Skeletal muscle tissue (tissue), 3 donors: ENCODE measurements at regions not wholly inside any gene's neighbourhood (a gene's known extent, or its start where the extent isn't known, plus 50 kb on each side); places are given as distances from the start of the nearest gene placed in this dataset.

Source experiments
- H3K27ac ChIP-seq: one replicate; pipeline ENCODE4 v1.7.0; 2013; ENCODE audit warnings: mild to moderate bottlenecking, low read depth, low read length, inconsistent platforms
- H3K27me3 ChIP-seq, 3 donors: one replicate each; pipeline ENCODE4 v1.7.0; 2013; ENCODE audit warnings: low read length in 3 of 3; ENCODE audit not compliant: control insufficient read depth in 3 of 3, insufficient read depth in 3 of 3
- H3K36me3 ChIP-seq, 3 donors: one replicate each; pipeline ENCODE4 v1.7.0; 2013; ENCODE audit warnings: low read length in 3 of 3; ENCODE audit not compliant: control insufficient read depth in 3 of 3, insufficient read depth in 3 of 3
- H3K4me1 ChIP-seq, 3 donors: one replicate each; pipeline ENCODE4 v1.7.0; 2013; ENCODE audit warnings: low read length in 3 of 3, mild to moderate bottlenecking in 3 of 3; ENCODE audit not compliant: control insufficient read depth in 3 of 3, insufficient read depth in 3 of 3
- H3K4me3 ChIP-seq, 3 donors: one replicate each; pipeline ENCODE4 v1.7.0; 2013; ENCODE audit warnings: low read length in 3 of 3
- H3K9ac ChIP-seq, 3 donors: one replicate each; pipeline ENCODE4 v1.7.0; 2013; ENCODE audit warnings: low read length in 3 of 3, mild to moderate bottlenecking in 3 of 3, moderate library complexity in 2 of 3, low read depth in 1 of 3
- H3K9me3 ChIP-seq, 3 donors: one replicate each; pipeline ENCODE4 v1.7.0; 2013; ENCODE audit warnings: low read length in 3 of 3; ENCODE audit not compliant: control insufficient read depth in 3 of 3
- donor health status: Osteomylitis.

GRCh38 chr16:63735456-63735855 lies 1386.4 kb downstream of the CDH11 start:
- Histone ChIP-seq H3K27ac (no peak overlapping the region), H3K9me3 (no peaks in the 10 kb centered on the region), H3K9ac (no peak overlapping the region), H3K4me1 (no peaks in the 10 kb centered on the region), H3K4me3 (no peak overlapping the region), H3K27me3 (no peaks in the 10 kb centered on the region), H3K36me3 (no peaks in the 10 kb centered on the region)

GRCh38 chr16:63720848-63721247 lies 1401.0 kb downstream of the CDH11 start:
- Histone ChIP-seq H3K4me3 (no peak overlapping the region), H3K36me3 (no peaks in the 10 kb centered on the region), H3K27me3 (no peaks in the 10 kb centered on the region), H3K9me3 (no peaks in the 10 kb centered on the region), H3K9ac (no peak overlapping the region), H3K4me1 (no peaks in the 10 kb centered on the region), H3K27ac (no peak overlapping the region)

- no peaks in the 10 kb centered on the region for H3K36me3 ChIP-seq
- no peaks in the 10 kb centered on the region for H3K4me1 ChIP-seq
- no peaks in the 10 kb centered on the region for H3K27me3 ChIP-seq
- no peak overlapping the region for H3K4me3 ChIP-seq
- no peak overlapping the region for H3K27ac ChIP-seq
- H3K9ac ChIP-seq = no peak overlapping the region
- H3K9me3 ChIP-seq = no peaks in the 10 kb centered on the region
Observed at GRCh38 chr16:63719926-63720325, 1401.9 kb downstream of the CDH11 start.

- Histone ChIP-seq H3K9ac (no peak overlapping the region), H3K4me3 (no peak overlapping the region), H3K27me3 (no peaks in the 10 kb centered on the region), H3K9me3 (no peaks in the 10 kb centered on the region), H3K36me3 (no peaks in the 10 kb centered on the region), H3K27ac (no peak overlapping the region), H3K4me1 (no peaks in the 10 kb centered on the region)
Observed at GRCh38 chr16:63717806-63718205, 1404.1 kb downstream of the CDH11 start.

- Histone ChIP-seq H3K4me1 (no peaks in the 10 kb centered on the region), H3K4me3 (no peak overlapping the region), H3K36me3 (no peaks in the 10 kb centered on the region), H3K9me3 (no peaks in the 10 kb centered on the region), H3K27me3 (no peaks in the 10 kb centered on the region), H3K9ac (no peak overlapping the region), H3K27ac (no peak overlapping the region)
Observed at GRCh38 chr16:63714876-63715275, 1407.0 kb downstream of the CDH11 start.

GRCh38 chr16:63712725-63713124 lies 1409.1 kb downstream of the CDH11 start:
- no peak overlapping the region for H3K4me3 ChIP-seq
- no peaks in the 10 kb centered on the region for H3K36me3 ChIP-seq
- no peak overlapping the region for H3K9ac ChIP-seq
- no peaks in the 10 kb centered on the region for H3K4me1 ChIP-seq
- no peaks in the 10 kb centered on the region for H3K27me3 ChIP-seq
- H3K27ac ChIP-seq = no peak overlapping the region
- no peaks in the 10 kb centered on the region for H3K9me3 ChIP-seq

GRCh38 chr16:63703612-63704011 lies 1418.3 kb downstream of the CDH11 start:
- H3K36me3 ChIP-seq = no peaks in the 10 kb centered on the region
- no peak overlapping the region for H3K27ac ChIP-seq
- no peaks in the 10 kb centered on the region for H3K9me3 ChIP-seq
- no peaks in the 10 kb centered on the region for H3K4me1 ChIP-seq
- no peaks in the 10 kb centered on the region for H3K27me3 ChIP-seq
- H3K9ac ChIP-seq = no peak overlapping the region
- no peak overlapping the region for H3K4me3 ChIP-seq

GRCh38 chr16:63702981-63703590 lies 1418.8 kb downstream of the CDH11 start:
- H3K4me1 ChIP-seq = no peaks in the 10 kb centered on the region
- H3K36me3 ChIP-seq = no peaks in the 10 kb centered on the region
- H3K9me3 ChIP-seq = no peaks in the 10 kb centered on the region
- no peak overlapping the region for H3K27ac ChIP-seq
- no peak overlapping the region for H3K9ac ChIP-seq
- no peak overlapping the region for H3K4me3 ChIP-seq
- no peaks in the 10 kb centered on the region for H3K27me3 ChIP-seq

- Histone ChIP-seq H3K9ac (no peak overlapping the region), H3K4me1 (no peaks in the 10 kb centered on the region), H3K27ac (no peak overlapping the region), H3K9me3 (no peaks in the 10 kb centered on the region), H3K36me3 (no peaks in the 10 kb centered on the region), H3K4me3 (no peak overlapping the region), H3K27me3 (no peaks in the 10 kb centered on the region)
Observed at GRCh38 chr16:63697736-63698135, 1424.1 kb downstream of the CDH11 start.

- Histone ChIP-seq H3K27me3 (no peaks in the 10 kb centered on the region), H3K27ac (no peak overlapping the region), H3K4me3 (no peak overlapping the region), H3K9me3 (no peaks in the 10 kb centered on the region), H3K9ac (no peak overlapping the region), H3K36me3 (no peaks in the 10 kb centered on the region), H3K4me1 (no peaks in the 10 kb centered on the region)
Observed at GRCh38 chr16:63695347-63695746, 1426.5 kb downstream of the CDH11 start.

GRCh38 chr16:63690961-63691360 lies 1430.9 kb downstream of the CDH11 start:
- no peaks in the 10 kb centered on the region for H3K9me3 ChIP-seq
- H3K27me3 ChIP-seq = no peaks in the 10 kb centered on the region
- H3K9ac ChIP-seq = no peak overlapping the region
- no peak overlapping the region for H3K27ac ChIP-seq
- H3K4me1 ChIP-seq = no peaks in the 10 kb centered on the region
- no peak overlapping the region for H3K4me3 ChIP-seq
- no peaks in the 10 kb centered on the region for H3K36me3 ChIP-seq
